GM12873 (cell line): ENCODE measurements at regions not wholly inside any gene's neighbourhood (a gene's known extent, or its start where the extent isn't known, plus 50 kb on each side); places are given as distances from the start of the nearest gene placed in this dataset.

Source experiments
- CTCF ChIP-seq: IDR thresholded peaks from 2 replicates; pipeline ENCODE4 v1.5.1; 2012; ENCODE audit warnings: low read depth, mild to moderate bottlenecking, moderate library complexity, low read length, control low read depth; ENCODE audit not compliant: insufficient read depth; ENCODE audit errors: missing control alignments

GRCh38 chr7:54255242-54255641 is 286.9 kb upstream of the VSTM2A start:
- no peak for TF ChIP-seq CTCF

- TF ChIP-seq CTCF: no peak
Observed at GRCh38 chr7:54259185-54259584, 283.0 kb upstream of the VSTM2A start.

- no peak for TF ChIP-seq CTCF
Observed at GRCh38 chr7:54260941-54261371, 281.2 kb upstream of the VSTM2A start.

- no peak for TF ChIP-seq CTCF
Observed at GRCh38 chr7:54278847-54279246, 263.3 kb upstream of the VSTM2A start.

- TF ChIP-seq CTCF: no peak
Observed at GRCh38 chr7:54292171-54292925, 249.8 kb upstream of the VSTM2A start.

GRCh38 chr7:54299426-54299825 is 242.7 kb upstream of the VSTM2A start:
- no peak for TF ChIP-seq CTCF

- TF ChIP-seq CTCF: no peak
Observed at GRCh38 chr7:54326592-54327167, 215.5 kb upstream of the VSTM2A start.
